NCI-H524 (cell line): ENCODE measurements at regions not wholly inside any gene's neighbourhood (a gene's known extent, or its start where the extent isn't known, plus 50 kb on each side); places are given as distances from the start of the nearest gene placed in this dataset.
A peak's percentile ranks its signal among the peaks of the same experiment; 100 is the strongest.
"Not testable (repeated sequence)": the region's sequence is repeated elsewhere in the genome, so short reads cannot be mapped to it uniquely, and the experiment has no call there.

ENCODE experiments used
- DNase-seq, 2 experiments: peaks; one replicate each; lab custom pipeline; 2025; lab: John Stamatoyannopoulos, UW

DNA sequence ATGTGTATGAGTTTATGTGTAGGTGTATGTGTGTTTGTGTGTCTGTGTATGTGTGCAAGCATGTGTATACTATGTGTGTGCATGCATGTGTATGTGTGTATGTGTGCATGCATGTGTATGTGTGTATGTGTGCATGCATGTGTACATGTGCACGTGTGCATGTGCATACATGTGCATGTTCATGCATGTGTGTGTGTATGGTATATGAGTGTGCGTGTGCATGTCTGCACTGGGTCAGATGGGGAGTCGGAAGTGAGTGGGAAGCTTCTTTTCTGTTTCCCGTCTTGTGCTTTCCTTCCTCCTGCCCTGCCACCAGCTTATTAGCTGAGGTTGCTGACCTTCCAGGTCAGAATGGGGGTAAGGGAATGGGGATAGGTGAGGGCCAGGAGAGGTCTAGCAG lies 174.7 kb downstream of the MAP2K4 start:
- DNase-seq, result no peak

- no peak for DNase-seq
Observed at GRCh38 chr17:12201294-12201880, 180.7 kb downstream of the MAP2K4 start.

DNA sequence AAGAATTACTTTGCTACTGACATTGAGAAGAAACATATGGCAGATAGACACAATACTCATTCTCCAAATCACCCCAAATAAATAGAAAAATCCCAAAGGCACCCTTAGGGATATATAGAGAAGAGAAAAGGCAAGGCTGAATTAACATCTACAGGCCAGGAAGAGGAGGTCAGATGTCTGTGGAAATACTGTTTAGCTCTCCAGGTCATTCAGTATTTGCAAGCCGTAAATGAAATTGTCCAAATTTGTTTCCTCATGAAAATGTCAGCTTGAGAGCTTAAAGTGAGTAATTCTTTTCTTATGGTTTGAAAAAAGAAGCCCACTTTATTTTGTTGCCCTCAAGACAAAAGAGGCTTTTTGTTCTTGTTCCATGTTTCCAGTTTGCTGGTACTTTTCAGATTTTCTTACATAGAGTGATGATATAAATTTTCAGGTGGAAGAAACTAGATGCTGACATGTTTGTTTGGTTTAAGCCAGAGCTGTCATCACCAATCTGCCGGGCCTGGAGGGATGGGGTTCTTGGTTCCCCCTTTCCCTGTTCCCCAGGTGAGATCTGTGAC lies 189.0 kb downstream of the MAP2K4 start:
- DNase-seq, result no peak

DNA sequence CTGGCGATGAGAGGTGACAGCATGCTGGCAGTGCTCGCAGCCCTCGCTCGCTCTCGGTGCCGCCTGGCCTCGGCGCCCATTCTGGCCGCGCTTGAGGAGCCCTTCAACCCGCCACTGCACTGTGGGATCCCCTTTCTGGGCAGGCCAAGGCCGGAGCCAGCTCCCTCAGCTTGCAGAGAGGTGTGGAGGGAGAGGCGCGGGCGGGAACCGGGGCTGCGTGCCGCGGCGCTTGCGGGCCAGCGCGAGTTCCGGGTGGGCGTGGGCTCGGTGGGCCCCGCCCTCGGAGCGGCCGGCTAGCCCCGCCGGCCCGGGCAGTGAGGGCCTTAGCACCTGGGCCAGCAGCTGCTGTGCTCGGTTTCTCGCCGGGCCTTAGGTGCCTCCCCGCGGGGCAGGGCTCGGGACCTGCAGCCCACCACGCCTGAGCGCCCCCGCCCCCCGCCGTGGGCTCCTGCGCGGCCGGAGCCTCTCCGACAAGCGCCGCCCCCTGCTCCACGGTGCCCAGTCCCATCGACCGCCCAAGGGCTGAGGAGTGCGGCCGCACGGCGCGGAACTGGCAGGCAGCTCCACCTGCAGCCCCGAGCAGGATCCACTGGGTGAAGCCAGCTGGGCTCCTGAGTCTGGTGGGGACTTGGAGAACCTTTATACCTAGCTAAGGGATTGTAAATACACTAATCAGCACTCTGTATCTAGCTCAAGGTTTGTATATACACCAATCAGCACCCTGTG lies 200.2 kb downstream of the MAP2K4 start:
- not testable (repeated sequence) for DNase-seq

- no peak for DNase-seq
Observed at GRCh38 chr17:12222392-12222791, 201.7 kb downstream of the MAP2K4 start.

DNA sequence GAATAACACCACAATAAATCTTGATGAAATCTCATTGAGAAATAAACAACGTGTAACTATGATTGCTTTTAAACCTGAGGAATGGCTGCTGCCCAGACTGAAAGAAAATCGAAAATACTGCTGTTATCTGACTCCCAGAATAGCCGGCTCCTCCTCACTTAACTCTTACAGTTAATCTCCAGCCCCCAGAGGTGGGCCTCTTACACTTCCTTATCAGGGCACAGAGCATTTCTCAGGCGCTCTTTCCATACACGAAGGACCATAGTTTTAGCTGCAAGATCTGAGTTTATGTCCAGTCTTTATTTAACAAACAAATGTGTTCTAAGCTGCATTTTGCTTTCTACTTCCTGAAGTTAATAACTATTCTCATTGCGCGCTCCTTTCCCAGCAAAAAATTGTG lies 206.9 kb downstream of the MAP2K4 start:
- DNase-seq, result no peak

- no peak for DNase-seq
Observed at GRCh38 chr17:12229335-12229734, 208.7 kb downstream of the MAP2K4 start.

DNA sequence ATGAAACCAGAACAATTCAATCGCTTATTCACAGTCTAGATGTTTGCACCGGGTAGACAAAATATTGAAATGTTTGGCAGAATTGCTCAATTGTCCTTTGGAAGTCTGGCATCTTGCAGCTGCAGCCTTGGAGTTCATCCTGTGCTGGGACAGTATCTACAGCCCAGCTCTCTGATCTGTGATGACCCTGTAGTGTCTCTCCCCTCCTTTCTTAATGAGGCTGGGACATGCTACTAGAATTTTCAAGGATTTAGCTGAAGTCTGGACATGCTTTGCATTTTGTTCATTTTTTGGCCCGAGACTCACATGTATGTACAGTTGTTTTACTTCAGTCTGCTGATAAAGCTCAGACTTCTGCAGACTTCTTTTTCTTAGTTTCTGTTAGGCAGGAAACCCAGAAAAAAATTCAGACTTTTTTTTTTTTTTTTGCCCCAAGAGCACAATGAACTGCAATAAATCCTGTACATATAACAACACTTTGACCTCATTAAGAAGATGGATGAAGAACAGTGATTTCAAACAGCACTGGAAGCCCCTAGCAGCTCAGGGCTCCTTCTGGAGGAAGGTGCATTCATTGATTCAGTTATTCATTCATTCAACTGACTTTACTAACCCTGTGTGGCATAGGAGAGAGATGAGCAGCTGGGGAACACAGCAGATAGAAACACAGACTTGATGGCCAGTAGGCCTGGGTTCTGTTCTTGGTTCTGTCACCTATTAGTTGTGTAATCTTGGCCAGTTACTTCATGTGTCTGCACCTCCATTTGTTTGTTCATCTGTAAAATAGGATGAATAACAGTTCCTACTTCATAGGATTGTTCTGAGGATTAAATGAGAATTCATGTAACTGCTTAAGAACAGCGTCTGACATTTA lies 210.0 kb downstream of the MAP2K4 start:
- no peak for DNase-seq

DNA sequence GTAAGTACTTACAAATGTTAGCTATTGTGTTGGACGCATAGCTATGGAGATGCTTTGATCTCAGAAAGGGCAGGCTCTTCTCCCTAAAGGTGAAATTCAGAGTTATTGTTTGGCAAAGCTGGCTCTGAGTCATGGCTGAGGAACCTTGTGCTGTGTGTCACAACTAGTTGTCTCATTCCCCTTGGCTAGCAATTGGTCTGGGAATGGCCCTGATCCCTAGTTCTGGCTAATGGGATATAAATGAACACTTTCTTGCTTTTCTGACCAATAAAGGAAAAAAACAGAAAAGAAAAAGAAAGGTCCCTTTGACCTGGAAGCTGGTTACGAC lies 210.6 kb downstream of the MAP2K4 start:
- DNase-seq, result no peak

- DNase-seq, result not testable (repeated sequence)
Observed at GRCh38 chr17:12239021-12239420, 218.3 kb downstream of the MAP2K4 start.

DNA sequence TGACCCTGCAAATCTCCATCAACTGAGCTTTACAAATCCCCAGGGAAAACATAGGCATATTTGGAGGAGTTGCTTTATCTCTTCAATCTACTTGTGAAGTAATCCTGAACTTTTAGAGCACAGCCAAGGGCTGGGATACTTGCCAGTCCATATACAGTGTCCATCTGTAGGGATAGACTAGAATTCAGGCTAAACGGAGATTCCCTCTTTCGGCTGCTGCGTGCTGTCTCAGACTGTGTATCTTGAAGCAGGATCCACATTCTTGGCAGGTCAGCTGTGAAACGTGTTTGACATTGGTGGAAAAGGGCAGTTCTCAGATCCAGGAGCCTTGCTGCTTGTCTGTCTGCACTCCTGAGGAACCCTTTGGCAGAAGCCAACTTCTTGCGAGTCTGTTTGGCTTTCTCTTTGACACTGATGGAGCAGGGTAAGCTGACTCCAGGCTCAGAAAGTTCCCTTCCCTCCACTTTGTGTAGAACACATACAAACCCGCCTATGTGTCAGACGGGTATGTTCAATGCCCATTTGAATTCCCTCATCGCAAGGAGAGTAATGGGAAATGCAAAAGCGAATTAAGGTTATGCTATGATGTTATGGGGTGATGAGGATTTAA lies 221.8 kb downstream of the MAP2K4 start:
- no peak for DNase-seq

DNA sequence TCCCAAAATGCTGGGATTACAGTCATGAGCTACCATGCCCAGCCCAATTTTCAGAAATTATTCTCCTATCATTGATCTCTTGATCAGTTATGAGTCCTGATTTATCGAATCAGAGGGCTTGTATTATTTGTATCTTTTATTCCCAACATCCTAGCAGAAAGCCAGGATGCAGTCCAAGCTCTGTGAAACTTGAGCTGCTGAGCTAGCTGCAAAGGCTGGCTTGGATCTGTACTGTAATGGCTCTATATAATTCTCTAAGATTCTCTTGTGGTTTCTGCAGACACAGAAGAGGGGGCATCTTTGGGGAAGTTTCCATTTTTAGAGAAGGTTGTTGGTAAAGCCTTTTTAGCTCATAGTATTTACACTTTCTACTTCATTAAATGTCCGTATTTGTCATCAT lies 227.1 kb downstream of the MAP2K4 start:
- no peak for DNase-seq

GRCh38 chr17:12250973-12251372 lies 230.3 kb downstream of the MAP2K4 start:
- DNase-seq, result no peak

GRCh38 chr17:12252462-12252861 lies 231.8 kb downstream of the MAP2K4 start:
- no peak for DNase-seq

DNA sequence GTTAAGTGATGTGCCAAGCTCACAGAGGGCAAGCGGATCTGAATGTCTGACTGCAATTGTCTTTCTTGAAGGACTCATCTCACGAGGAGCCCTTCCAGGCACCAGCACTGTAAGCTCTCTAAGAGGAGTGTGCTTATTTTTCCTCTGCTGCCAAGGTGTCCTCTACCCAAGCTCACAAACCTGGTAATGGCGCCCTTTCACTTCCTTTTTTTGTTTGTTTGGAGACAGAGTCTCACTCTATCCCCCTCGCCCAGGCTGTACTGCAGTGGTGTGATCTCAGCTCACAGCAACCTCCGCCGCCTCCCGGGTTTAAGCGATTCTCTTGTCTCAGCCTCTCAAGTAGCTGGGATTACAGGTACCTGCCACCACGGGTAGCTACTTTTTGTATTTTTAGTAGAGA lies 233.8 kb downstream of the MAP2K4 start:
- DNase-seq, result no peak

DNA sequence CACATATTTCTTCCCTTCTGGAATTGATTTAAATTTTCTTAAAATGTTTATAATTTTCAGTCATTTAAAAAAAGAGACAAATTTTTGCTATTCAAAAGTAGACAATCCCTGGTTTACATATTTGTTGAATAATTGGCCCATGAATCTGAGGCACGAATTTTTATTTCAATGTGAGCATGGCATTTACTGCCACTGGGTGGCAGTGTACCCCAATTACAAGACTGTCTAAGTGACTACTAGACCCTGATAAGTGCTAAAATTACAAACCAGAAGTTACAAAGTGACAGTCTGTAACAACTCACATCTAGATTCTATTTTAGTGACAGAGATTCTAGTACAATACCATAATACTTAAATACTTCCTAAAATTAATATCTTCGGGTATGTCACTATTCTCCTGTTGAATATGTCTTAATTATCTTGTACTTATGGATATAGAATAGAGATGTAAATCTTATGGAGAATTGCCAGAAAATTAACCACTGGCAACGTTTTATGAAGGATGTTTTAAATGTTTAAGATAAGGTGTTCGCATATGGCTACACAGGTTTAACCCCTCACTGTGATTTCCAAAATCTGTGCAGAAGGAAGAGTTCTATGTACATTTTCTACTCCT lies 235.8 kb downstream of the MAP2K4 start:
- DNase-seq, result peak in 1 of 2 experiments; percentile 31

DNA sequence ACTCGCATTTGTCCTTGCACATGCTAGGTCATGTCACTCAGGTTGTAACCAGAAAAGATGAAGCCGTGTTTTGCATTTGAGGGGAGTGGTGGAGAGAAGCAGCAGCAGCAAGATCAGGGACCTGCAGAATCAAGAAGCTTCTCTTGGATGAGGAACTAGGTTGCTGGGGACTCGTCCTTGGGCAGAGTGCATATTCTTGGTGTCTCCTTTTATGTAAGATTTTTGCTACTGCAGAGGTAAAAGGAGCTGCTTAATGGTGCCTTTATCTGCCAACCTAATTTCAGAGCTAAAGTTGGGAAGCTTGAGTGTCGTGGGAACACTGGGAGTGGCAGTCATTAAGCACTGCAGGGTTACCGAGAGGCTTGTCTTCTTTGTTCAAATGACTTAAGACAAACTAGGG lies 236.5 kb downstream of the MAP2K4 start:
- DNase-seq, result no peak

- DNase-seq, result no peak
Observed at GRCh38 chr17:12261354-12261753, 240.7 kb downstream of the MAP2K4 start.

GRCh38 chr17:12269751-12270150 lies 249.1 kb downstream of the MAP2K4 start:
- no peak for DNase-seq

GRCh38 chr17:12277827-12278226 lies 257.1 kb downstream of the MAP2K4 start:
- no peak for DNase-seq

GRCh38 chr17:12282056-12282455 lies 261.4 kb downstream of the MAP2K4 start:
- no peak for DNase-seq

GRCh38 chr17:12287953-12288352 lies 267.3 kb downstream of the MAP2K4 start:
- no peak for DNase-seq
